ENCODE measurements at regions not wholly inside any gene's neighbourhood (a gene's known extent, or its start where the extent isn't known, plus 50 kb on each side); places are given as distances from the start of the nearest gene placed in this dataset.

- TF ChIP-seq CTCF (IDR thresholded peaks at IDR 0.05) (no peak), POLR2A (IDR thresholded peaks at IDR 0.05) (no peak)
These were observed 96.3 kb upstream of the SPRY2 start for GRCh38 chr13:80437231-80437630.

Data from sigmoid colon (tissue), 3 donors.